ENCODE measurements at regions not wholly inside any gene's neighbourhood (a gene's known extent, or its start where the extent isn't known, plus 50 kb on each side); places are given as distances from the start of the nearest gene placed in this dataset.

DNA sequence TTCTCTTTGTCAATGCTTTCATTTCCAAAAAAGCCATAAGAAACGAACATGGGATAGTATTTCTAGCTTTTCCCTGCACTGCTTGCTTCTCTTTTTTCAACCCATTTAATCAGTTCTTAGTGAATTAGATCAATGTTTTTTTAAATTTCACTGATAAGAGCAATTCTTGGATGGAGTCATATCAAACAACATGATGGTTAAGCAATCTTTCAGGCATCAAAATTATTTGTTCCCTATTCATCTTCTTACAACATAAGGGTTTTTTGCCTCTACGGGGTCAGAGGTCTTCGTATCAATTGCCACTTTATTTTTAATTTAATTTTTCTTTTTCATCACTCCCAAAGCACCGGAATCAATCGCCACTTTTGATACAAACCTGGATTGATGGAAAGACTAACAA is 103.8 kb upstream of the RESF1 start:
- no peak overlapping the region for H3K4me3 ChIP-seq (ENCODE audit: low read depth, low read length)
- TF ChIP-seq, protein P1, sequence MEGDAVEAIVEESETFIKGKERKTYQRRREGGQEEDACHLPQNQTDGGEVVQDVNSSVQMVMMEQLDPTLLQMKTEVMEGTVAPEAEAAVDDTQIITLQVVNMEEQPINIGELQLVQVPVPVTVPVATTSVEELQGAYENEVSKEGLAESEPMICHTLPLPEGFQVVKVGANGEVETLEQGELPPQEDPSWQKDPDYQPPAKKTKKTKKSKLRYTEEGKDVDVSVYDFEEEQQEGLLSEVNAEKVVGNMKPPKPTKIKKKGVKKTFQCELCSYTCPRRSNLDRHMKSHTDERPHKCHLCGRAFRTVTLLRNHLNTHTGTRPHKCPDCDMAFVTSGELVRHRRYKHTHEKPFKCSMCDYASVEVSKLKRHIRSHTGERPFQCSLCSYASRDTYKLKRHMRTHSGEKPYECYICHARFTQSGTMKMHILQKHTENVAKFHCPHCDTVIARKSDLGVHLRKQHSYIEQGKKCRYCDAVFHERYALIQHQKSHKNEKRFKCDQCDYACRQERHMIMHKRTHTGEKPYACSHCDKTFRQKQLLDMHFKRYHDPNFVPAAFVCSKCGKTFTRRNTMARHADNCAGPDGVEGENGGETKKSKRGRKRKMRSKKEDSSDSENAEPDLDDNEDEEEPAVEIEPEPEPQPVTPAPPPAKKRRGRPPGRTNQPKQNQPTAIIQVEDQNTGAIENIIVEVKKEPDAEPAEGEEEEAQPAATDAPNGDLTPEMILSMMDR (IDR thresholded peaks at IDR 0.05; ENCODE audit: low read depth, low read length) = no peak
- in situ Hi-C loops (cut with HindIII; ENCODE audit: low sequenced_read_pairs) = no loop called here
- DNase-seq (ENCODE audit: low read depth, low spot score) = no peak

DNA sequence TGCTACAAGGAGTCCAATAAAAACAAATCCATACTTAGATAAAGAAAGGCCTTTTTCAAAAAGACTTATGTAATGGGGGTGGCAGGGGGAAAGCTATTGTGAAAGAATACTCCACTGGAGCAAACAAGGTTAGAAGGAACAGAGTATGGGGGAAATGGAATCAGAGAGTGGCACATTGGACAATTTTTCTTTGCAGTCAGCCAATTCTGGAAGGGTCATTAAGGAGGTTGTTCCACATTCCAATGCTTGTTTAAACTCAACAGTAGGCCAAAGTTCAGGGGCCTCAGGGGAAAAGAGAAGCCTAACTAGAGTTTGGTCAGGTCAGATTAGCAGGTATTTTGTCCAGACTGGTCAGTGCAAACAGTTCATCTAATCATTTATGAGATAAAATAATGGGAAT is 105.2 kb upstream of the RESF1 start:
- no peak for DNase-seq (ENCODE audit: low read depth, low spot score)
- TF ChIP-seq, protein P1 (IDR thresholded peaks at IDR 0.05; ENCODE audit: low read depth, low read length) = no peak
- in situ Hi-C loops (cut with HindIII; ENCODE audit: low sequenced_read_pairs) = no loop called here
- H3K4me3 ChIP-seq (ENCODE audit: low read depth, low read length) = no peak overlapping the region

DNA sequence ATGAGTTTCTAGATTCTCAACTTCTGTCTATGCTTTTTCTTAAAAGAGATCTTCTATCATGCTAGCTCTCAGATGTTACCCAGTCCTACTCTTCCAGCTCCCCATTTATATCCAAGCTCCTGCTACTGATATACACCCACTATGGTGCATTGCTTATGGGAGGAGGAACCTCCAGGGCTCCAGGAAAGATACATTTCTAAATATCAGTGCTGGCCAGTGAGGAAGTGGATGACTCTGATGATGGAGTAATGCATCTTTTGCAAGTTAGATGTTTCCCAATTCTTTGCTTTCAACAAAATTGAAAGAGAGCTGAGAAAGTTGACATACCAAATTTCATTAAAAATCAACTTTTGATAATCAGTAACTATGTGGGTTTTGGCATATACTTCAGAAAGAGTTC is 105.7 kb upstream of the RESF1 start:
- no peak for DNase-seq (ENCODE audit: low read depth, low spot score)
- H3K4me3 ChIP-seq (ENCODE audit: low read depth, low read length) = no peak overlapping the region
- TF ChIP-seq, protein P1 (IDR thresholded peaks at IDR 0.05; ENCODE audit: low read depth, low read length) = no peak
- in situ Hi-C loops (cut with HindIII; ENCODE audit: low sequenced_read_pairs) = no loop called here

DNA sequence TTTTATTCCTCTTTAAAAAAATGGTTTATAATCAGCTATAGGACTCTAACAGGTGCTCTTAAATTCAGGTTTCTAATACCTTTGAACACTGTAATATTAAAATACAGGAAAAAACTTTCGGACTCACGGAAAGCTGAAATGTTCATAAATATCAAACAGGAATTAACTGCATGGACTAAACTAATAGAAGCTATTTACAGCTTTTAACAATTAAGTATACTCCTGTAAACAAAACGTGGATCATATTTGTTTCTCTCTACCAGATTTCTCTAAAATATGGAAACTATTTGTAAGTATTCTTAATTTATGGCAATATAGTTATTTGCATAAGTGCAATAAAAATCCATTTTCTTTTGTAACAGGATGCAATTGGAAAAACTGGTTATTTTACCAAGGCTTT is 108.9 kb upstream of the RESF1 start:
- TF ChIP-seq, protein P1 (IDR thresholded peaks at IDR 0.05; ENCODE audit: low read depth, low read length) = no peak
- in situ Hi-C loops (cut with HindIII; ENCODE audit: low sequenced_read_pairs) = no loop called here
- H3K4me3 ChIP-seq (ENCODE audit: low read depth, low read length) = no peak overlapping the region
- DNase-seq (ENCODE audit: low read depth, low spot score) = peak; percentile 35

DNA sequence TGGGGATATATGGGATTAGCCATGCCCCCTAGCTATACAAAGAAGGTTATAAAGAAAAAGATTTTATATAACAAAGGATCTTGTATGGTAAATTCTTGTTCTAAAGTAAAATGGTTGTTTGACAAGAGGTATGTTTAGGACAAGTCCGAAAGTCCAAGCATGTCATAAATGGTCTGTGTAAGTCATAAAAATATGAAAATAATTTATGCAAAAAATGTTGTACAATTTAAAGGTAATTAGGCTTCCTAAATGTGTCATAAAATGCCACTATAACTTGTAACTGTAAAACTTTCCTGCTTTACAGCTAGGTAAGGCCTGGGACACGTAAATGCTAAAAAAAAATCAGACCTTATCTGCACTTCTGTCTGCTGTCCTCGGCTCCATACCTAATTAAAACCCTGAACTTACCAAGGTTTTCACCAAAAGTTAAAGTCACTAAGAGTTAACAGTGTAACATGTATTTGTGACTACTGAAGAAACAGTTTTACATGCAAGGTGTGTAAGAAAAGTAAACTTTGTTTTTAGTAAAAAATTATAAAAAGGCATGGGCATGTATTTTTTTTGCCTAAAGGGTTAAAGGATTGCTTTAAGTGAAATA is 110.0 kb upstream of the RESF1 start:
- no peak overlapping the region for H3K4me3 ChIP-seq (ENCODE audit: low read depth, low read length)
- DNase-seq (ENCODE audit: low read depth, low spot score) = peak; percentile 41
- TF ChIP-seq, protein P1 (IDR thresholded peaks at IDR 0.05; ENCODE audit: low read depth, low read length) = no peak
- in situ Hi-C loops (cut with HindIII; ENCODE audit: low sequenced_read_pairs) = no loop called here

DNA sequence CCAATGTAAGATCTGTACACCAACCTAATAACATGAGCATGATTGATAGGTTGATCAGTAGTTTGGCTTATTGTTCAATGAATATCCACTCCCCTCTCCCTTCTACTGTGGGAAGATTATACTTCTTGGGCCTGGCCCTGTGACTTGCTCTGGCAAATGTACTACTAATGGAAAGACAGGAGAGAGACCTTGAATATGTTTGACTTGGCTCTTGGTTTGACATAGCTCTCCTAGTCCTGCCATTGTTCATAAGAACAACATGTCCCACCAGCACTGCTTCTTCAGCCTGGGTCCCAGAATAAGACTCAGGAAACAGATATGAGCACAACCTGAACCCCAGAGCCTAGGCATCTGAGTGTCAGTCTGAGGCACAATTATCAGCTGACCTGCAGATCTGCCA is 112.8 kb upstream of the RESF1 start:
- no peak for DNase-seq (ENCODE audit: low read depth, low spot score)
- TF ChIP-seq, protein P1 (IDR thresholded peaks at IDR 0.05; ENCODE audit: low read depth, low read length) = no peak
- in situ Hi-C loops (cut with HindIII; ENCODE audit: low sequenced_read_pairs) = no loop called here
- H3K4me3 ChIP-seq (ENCODE audit: low read depth, low read length) = no peak overlapping the region
